Epithelial cell of proximal tubule (primary cell): ENCODE measurements at regions not wholly inside any gene's neighbourhood (a gene's known extent, or its start where the extent isn't known, plus 50 kb on each side); places are given as distances from the start of the nearest gene placed in this dataset.

ENCODE experiments used
- DNase-seq: peaks from one replicate; pipeline ENCODE4 v3.0.0-alpha.2; 2011; ENCODE audit warnings: low read depth
- H3K4me3 ChIP-seq: 2 replicates; pipeline ENCODE4 v1.5.1; 2011; ENCODE audit warnings: low read depth, mild to moderate bottlenecking, low read length
- TF ChIP-seq, protein P1 (sequence below): conservative IDR thresholded peaks from 2 replicates; pipeline ENCODE4 v1.5.1; 2012; ENCODE audit warnings: low read depth, mild to moderate bottlenecking, low read length

DNA sequence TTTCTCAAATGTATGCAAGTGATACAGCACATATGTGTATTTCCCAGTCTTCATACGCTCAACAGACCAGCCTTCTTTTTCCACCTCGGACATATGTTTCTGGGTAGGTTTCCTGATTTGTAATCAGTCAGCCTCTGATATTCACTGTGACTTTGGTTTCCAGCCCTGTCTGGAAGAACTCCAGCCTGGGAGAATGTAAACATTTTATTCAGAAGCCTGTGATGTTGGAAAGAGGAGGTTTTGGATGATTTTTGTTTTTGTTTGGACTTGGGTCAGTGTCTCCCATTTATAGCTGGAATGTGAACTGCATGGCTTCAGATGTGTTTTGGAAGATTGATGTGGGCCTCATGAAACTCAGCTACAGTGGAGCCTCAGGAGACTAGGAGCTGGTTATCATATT, 172.2 kb upstream of the CENPW start:
- no peak for DNase-seq
- no peak overlapping the region for H3K4me3 ChIP-seq
- TF ChIP-seq, protein P1, sequence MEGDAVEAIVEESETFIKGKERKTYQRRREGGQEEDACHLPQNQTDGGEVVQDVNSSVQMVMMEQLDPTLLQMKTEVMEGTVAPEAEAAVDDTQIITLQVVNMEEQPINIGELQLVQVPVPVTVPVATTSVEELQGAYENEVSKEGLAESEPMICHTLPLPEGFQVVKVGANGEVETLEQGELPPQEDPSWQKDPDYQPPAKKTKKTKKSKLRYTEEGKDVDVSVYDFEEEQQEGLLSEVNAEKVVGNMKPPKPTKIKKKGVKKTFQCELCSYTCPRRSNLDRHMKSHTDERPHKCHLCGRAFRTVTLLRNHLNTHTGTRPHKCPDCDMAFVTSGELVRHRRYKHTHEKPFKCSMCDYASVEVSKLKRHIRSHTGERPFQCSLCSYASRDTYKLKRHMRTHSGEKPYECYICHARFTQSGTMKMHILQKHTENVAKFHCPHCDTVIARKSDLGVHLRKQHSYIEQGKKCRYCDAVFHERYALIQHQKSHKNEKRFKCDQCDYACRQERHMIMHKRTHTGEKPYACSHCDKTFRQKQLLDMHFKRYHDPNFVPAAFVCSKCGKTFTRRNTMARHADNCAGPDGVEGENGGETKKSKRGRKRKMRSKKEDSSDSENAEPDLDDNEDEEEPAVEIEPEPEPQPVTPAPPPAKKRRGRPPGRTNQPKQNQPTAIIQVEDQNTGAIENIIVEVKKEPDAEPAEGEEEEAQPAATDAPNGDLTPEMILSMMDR, result no peak

DNA sequence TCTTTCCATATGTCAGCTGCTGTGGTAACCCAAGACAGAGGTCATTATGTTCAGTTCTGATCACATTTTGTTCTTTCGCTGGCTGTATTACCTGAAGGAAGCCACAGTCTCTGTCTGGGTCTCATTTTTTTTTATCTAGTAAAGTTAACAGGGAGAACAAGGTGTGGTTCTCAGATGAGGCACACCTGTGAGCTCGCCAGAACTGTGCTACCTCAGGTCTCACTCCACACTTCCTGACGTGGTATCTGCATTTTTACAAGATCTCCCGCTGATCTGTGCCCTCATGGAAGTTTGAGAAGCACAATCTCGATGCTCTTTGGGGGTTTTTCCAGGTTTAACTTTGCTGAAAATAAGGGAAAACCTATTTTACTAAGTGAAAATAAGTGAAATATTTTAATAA, 169.5 kb upstream of the CENPW start:
- no peak for DNase-seq
- H3K4me3 ChIP-seq, result no peak overlapping the region
- TF ChIP-seq, protein P1, result no peak

DNA sequence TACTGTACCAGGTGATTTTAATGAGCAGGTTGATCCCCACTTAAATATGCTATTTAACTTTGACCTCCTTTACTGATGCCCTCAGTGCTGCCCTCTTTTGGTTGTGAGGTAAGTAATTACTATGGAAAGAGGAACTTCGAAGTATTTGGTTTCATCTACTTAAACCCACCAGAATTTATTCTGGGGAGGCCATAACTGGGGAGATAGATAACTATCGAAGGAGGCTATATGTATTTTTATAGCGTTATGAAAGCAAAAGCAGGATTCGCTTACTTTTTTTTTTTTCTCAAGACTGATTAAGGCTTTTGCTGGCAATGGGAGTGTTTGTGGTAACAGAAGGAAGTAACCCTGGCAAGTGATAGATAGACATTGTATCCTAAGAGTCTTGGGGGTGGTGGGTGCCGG, 168.9 kb upstream of the CENPW start:
- H3K4me3 ChIP-seq, result no peak overlapping the region
- TF ChIP-seq, protein P1, result peak; percentile 71
- no peak for DNase-seq

DNA sequence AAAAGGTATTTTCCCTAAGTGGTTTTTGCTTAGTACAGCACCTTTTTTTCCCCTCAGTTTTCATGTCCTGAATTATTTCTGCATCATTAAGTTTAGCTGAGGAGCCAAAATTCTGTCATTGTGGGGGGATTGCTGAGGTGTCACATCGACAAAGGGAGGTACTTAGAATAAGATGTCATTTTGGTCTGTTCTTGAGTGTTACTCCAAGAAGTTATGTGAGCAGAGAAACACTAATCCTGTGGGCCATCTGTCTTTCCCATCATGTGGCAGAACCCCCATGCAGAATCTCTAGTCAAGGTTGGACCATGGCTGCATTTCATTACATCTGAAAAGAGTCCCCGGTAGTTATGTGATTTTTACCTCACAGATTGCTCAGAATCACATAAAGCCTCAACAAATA, 167.8 kb upstream of the CENPW start:
- H3K4me3 ChIP-seq, result no peak overlapping the region
- DNase-seq, result no peak
- TF ChIP-seq, protein P1, result no peak

DNA sequence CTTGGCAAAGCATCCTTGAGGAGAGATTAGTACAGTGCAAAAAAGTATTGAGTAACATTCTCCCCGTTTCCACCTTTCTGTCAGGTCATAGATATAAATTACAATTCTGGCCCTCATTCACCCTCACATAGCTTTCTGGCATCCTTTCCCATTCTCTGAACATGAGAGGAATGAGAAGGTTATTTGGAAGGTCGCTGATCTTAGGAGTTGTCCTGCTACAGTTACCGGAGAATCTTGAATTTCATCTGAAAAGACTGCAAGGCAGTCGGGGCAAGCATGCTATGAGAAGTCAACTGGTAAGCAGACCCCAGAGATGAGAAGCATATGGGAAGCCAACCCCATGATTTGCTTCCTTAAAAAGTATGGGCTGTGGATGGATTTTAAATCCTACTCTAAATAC, 166.7 kb upstream of the CENPW start:
- TF ChIP-seq, protein P1, result no peak
- DNase-seq, result no peak
- no peak overlapping the region for H3K4me3 ChIP-seq

DNA sequence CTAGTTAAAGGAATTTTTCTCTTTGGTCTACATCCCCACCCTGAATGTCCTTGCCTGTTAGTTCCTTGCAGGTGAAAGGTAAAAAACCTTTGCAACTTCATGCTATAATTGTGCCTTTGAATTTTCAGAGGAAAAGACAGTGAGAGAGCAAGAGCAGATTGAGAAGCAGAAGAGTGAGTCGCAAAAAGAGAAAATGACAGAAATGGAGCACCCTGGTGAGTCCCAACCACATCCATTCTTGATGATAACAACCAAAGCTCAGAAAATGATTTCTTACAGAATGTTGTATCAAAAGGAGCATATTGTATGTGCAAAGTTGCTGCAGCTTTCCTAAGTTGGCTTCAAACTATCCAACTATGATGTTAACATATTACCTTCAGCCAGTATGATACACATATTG, 165.2 kb upstream of the CENPW start:
- no peak overlapping the region for H3K4me3 ChIP-seq
- DNase-seq, result no peak
- TF ChIP-seq, protein P1, result no peak

DNA sequence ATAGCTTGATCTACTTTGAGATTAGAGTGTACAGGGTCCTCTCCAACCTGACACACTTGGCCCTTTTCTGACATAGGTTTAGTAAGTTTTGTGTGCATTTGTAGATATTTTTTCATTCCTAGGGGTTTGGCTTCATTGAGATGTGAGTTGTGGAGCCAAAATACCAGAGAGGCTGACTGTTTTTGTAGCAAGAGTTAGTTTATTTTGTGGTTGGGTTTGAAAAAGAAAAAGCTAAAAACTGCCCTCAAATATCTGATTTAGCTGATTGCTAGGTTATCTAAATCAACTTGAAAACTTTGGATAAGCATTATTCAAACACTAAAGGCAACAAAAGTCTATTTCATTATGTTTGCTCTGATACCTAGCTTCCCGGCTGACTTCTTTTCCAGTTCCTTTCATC, 164.7 kb upstream of the CENPW start:
- DNase-seq, result no peak
- TF ChIP-seq, protein P1, result no peak
- no peak overlapping the region for H3K4me3 ChIP-seq
